Esophagus squamous epithelium (tissue), 4 donors: ENCODE measurements at regions not wholly inside any gene's neighbourhood (a gene's known extent, or its start where the extent isn't known, plus 50 kb on each side); places are given as distances from the start of the nearest gene placed in this dataset.

Source experiments
- POLR2A ChIP-seq, 4 donors: fragments of 450-650 bp; IDR thresholded peaks; one replicate each; pipeline ENCODE4 v1.6.1; 2017; ENCODE audit warnings: antibody characterized with exemption in 4 of 4, mild to moderate bottlenecking in 4 of 4, moderate library complexity in 3 of 4
- TF ChIP-seq, protein P1 (sequence below), 6 experiments: fragments of 450-650 bp in 4 of 6; fragments of 200-600 bp in 2 of 6; sonication (generic) in 2 of 6; IDR thresholded peaks; one replicate each; pipeline ENCODE4 v1.5.1; 2016 to 2019; ENCODE audit warnings: antibody characterized with exemption in 6 of 6, mild to moderate bottlenecking in 4 of 6, moderate library complexity in 4 of 6

DNA sequence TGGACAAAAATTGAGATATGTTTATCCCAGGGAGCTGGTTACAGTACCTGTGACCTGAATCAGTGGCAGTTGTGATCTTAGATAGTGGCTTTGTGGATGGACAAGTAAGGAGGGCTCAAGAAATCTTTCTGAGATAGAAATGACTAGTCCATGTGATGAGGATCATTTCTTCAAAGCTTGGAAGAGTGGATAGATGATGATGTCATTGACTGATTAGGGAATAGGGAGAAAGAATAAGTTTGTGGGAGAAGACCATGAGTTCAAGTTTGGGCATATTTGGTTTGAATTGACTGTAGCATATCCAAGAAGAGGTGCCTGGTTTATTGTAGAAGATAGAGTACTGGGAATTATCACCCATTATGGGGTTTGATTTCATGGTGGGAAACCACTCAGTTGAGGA is 336.7 kb upstream of the PRICKLE1 start:
- TF ChIP-seq POLR2A (IDR thresholded peaks at IDR 0.05) = no peak
- TF ChIP-seq, protein P1, sequence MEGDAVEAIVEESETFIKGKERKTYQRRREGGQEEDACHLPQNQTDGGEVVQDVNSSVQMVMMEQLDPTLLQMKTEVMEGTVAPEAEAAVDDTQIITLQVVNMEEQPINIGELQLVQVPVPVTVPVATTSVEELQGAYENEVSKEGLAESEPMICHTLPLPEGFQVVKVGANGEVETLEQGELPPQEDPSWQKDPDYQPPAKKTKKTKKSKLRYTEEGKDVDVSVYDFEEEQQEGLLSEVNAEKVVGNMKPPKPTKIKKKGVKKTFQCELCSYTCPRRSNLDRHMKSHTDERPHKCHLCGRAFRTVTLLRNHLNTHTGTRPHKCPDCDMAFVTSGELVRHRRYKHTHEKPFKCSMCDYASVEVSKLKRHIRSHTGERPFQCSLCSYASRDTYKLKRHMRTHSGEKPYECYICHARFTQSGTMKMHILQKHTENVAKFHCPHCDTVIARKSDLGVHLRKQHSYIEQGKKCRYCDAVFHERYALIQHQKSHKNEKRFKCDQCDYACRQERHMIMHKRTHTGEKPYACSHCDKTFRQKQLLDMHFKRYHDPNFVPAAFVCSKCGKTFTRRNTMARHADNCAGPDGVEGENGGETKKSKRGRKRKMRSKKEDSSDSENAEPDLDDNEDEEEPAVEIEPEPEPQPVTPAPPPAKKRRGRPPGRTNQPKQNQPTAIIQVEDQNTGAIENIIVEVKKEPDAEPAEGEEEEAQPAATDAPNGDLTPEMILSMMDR (IDR thresholded peaks at IDR 0.05) = no peak
